ENCODE measurements at regions not wholly inside any gene's neighbourhood (a gene's known extent, or its start where the extent isn't known, plus 50 kb on each side); places are given as distances from the start of the nearest gene placed in this dataset.
"Not testable (repeated sequence)": the region's sequence is repeated elsewhere in the genome, so short reads cannot be mapped to it uniquely, and the experiment has no call there.

DNA sequence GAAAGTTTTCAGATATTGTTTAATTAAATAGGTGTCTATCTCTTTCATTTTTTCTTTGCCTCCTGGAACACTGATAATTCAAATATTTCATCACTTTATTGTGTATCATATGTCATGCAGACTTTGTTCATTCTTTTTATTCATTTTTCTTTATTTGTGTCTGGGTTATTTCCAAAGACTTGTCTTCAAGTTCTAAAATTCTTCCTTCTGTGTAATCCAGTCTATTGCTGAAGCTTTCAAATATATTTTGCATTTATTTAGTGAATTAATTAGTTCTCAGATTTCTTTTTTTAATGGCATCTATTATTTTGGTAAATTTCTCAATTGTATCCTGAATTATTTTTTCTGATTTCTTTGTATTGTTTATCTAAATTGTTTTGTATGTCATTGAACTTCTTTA is 70.1 kb downstream of the ZNF330 start:
- no peak for DNase-seq (ENCODE audit: low spot score)
- no peak for FAIRE-seq

- FAIRE-seq (no peak), DNase-seq (ENCODE audit: low spot score) (no peak)
Measured at GRCh38 chr4:141294306-141294705, 73.6 kb downstream of the ZNF330 start.

- DNase-seq (ENCODE audit: low spot score) (no peak), FAIRE-seq (no peak)
Measured at GRCh38 chr4:141301216-141301615, 80.5 kb downstream of the ZNF330 start.

GRCh38 chr4:141302924-141303323 is 82.2 kb downstream of the ZNF330 start:
- DNase-seq (ENCODE audit: low spot score) (no peak), FAIRE-seq (no peak)

DNA sequence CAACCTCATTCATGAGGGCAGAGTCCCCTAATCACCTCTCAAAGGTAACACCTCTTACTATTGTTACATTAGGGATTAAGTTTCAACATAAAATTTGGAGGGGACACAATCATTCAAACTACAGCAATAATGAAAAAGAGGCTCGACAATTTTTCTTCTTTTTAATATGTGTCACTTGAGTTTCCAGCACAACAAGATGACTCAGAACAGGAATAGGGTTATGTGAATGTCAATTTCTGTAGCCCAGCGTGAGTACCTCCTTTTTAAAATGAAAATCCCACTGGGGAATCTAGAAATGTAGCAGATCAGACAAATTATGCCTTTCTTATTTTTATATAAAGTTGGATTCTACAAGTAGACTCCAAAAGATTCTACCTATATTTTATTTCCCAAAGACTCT is 83.7 kb downstream of the ZNF330 start:
- no peak for DNase-seq (ENCODE audit: low spot score)
- no peak for FAIRE-seq

GRCh38 chr4:141306331-141306730 is 85.6 kb downstream of the ZNF330 start:
- no peak for DNase-seq (ENCODE audit: low spot score)

GRCh38 chr4:141307241-141307689 is 86.6 kb downstream of the ZNF330 start:
- peak; percentile 96 for FAIRE-seq

More at GRCh38 chr4:141306331-141306730, 85.6 kb downstream of the ZNF330 start:
- FAIRE-seq: no peak

GRCh38 chr4:141309874-141310273 is 89.2 kb downstream of the ZNF330 start:
- FAIRE-seq (no peak), DNase-seq (ENCODE audit: low spot score) (no peak)

More at GRCh38 chr4:141307241-141307689, 86.6 kb downstream of the ZNF330 start:
- DNase-seq (ENCODE audit: low spot score): peak; percentile 94

GRCh38 chr4:141311246-141312204 is 90.8 kb downstream of the ZNF330 start:
- DNase-seq (ENCODE audit: low spot score) (no peak), FAIRE-seq (no peak)

DNA sequence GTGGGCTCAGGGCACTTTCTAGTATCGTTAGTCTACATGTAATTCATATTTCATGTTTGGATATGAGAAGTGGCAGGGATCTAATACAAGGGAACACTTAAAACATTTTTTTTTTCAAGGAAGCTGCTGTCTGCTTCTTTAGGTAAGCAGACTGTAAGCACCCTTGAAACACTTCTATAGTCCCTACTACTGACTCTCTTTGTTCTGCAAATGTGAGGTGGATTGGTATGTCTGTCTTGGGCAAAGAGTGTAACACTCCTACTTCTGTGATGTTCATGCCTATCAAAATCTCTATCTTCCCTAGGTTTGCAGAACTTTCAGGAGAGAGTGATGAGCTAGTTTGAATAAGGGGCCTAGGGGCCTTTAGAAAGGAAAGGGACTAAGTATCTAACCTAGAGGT is 93.9 kb downstream of the ZNF330 start:
- FAIRE-seq (no peak), DNase-seq (ENCODE audit: low spot score) (no peak)

- no peak for FAIRE-seq
- DNase-seq (ENCODE audit: low spot score): no peak
Measured at GRCh38 chr4:141328560-141329173, 108.0 kb downstream of the ZNF330 start.

GRCh38 chr4:141329174-141329569 is 108.5 kb downstream of the ZNF330 start:
- DNase-seq (ENCODE audit: low spot score) (no peak), FAIRE-seq (no peak)

GRCh38 chr4:141330616-141331015 is 109.9 kb downstream of the ZNF330 start:
- no peak for FAIRE-seq
- DNase-seq (ENCODE audit: low spot score): no peak

GRCh38 chr4:141331534-141332358 is 111.1 kb downstream of the ZNF330 start:
- DNase-seq (ENCODE audit: low spot score) (no peak), FAIRE-seq (no peak)

- DNase-seq (ENCODE audit: low spot score) (peak; percentile 72), FAIRE-seq (peak; percentile 27)
Measured at GRCh38 chr4:141332359-141333181, 111.9 kb downstream of the ZNF330 start.

DNA sequence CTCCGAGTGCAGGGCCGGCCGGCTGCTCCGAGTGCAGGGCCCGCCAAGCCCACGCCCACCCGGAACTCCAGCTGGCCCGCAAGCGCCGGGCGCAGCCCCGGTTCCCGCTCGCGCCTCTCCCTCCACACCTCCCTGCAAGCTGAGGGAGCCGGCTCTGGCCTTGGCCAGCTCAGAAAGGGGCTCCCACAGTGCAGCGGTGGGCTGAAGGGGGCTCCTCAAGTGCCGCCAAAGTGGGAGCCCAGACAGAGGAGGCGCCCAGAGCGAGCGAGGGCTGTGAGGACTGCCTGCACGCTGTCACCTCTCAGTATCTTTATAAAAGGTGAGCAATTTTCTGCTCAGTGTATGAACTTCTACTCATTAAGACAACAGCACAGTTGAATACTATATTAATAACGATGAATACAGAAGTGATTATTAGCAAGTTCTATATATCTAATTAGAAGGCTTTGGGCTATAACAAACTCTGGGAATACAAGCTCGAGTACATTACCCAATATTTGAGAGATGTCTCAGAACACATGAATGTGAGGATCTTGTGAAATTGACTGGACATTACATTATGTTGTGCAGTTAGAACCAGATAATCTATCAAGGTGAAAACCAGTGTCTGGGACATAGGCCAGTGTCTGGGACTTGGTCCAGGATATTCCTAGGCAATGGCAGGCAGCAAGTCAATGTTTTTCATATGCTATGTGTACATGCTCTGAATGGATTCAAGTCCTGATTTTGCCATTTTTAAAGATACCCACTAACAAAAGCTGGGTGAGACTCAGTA is 112.9 kb downstream of the ZNF330 start:
- not testable (repeated sequence) for FAIRE-seq; DNase-seq (ENCODE audit: low spot score)

DNA sequence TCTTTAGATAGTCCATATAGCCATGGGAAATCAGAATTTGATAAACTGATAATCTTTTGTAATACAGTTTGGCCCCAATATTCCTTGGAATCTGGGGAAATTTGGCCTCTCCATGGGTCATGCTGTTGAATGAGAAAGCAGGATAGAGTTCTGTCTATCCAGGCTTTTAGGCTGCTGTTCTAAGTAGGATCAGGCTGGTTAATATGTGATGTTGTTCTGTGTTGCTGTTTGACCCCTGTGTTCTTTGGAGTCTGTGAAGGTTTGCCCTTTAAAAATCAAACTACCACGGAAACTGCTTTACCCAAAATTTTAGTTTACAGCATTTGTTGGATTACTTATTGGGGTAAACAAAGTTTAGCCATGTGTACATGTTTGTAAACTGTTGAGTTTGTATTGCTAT is 114.5 kb downstream of the ZNF330 start:
- DNase-seq (ENCODE audit: low spot score) (no peak), FAIRE-seq (no peak)

DNA sequence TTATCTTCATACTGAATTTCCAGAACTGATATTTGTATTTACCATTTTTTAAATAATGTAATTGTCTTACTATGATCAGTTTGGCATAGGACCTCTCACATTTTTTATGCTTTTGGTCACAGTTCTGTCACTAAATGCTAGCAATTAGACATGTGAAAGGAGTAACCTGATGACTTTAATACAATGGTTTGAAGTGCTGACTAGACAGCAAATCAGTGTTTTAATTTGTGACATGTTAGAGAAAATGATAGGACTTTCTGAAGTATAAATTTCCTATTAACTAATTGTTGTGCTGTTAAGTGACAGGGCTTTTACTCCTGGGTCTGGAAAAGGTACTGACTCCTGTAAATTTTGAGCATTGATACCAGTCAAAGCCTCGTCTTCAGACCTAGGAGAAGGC is 117.5 kb downstream of the ZNF330 start:
- DNase-seq (ENCODE audit: low spot score) (no peak), FAIRE-seq (no peak)

DNA sequence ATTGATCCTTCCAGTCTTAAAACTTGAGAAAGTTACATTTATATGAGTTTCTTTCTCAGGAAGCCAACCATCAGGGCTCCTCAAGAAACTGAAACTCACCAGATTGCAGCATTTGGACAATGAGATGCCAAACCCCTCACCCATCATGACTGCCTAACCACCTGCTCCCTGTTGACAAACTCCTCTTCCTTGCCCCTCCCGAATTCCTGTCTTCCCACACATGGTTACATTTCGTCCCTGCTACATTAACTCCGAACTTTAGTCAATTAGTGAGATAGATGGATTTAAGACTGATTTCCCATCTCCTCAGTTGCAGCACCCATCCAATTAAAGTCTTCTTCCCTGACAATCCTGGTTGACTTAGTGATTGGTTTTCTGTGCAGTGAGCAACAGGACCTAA is 118.7 kb downstream of the ZNF330 start:
- DNase-seq (ENCODE audit: low spot score) (no peak), FAIRE-seq (no peak)

- FAIRE-seq (no peak), DNase-seq (ENCODE audit: low spot score) (no peak)
Measured at GRCh38 chr4:141339966-141340365, 119.3 kb downstream of the ZNF330 start.
